GM12891 (cell line): ENCODE measurements at regions not wholly inside any gene's neighbourhood (a gene's known extent, or its start where the extent isn't known, plus 50 kb on each side); places are given as distances from the start of the nearest gene placed in this dataset.
"Not testable (repeated sequence)": the region's sequence is repeated elsewhere in the genome, so short reads cannot be mapped to it uniquely, and the experiment has no call there.

Source experiments
- DNase-seq: peaks from one replicate; pipeline ENCODE4 v3.0.0; 2011; ENCODE audit warnings: low spot score; ENCODE audit not compliant: insufficient read length
- FAIRE-seq: peaks from 2 replicates; lab custom pipeline; 2011; peaks lifted over from hg19 to GRCh38; lab: Jason Lieb, UNC
- PAX5 ChIP-seq: IDR thresholded peaks from 2 replicates; pipeline ENCODE4 v1.6.1; 2011; ENCODE audit warnings: low read length, moderate library complexity, mild to moderate bottlenecking; ENCODE audit not compliant: insufficient read depth, severe bottlenecking
- POLR2A ChIP-seq: IDR thresholded peaks from 2 replicates; pipeline ENCODE4 v1.6.1; 2011; ENCODE audit warnings: low read depth, low read length, control low read depth
- POLR2AphosphoS5 ChIP-seq: IDR thresholded peaks from 2 replicates; pipeline ENCODE4 v1.6.1; 2011; ENCODE audit warnings: low read depth, low read length, control low read depth
- POU2F2 ChIP-seq: IDR thresholded peaks from 2 replicates; pipeline ENCODE4 v1.6.1; 2011; ENCODE audit warnings: low read depth, mild to moderate bottlenecking, control low read depth, low read length, moderate library complexity
- SPI1 ChIP-seq: IDR thresholded peaks from 2 replicates; pipeline ENCODE4 v1.6.1; 2011; ENCODE audit warnings: low read depth, low read length, control low read depth
- TAF1 ChIP-seq: IDR thresholded peaks from 2 replicates; pipeline ENCODE4 v1.6.1; 2011; ENCODE audit warnings: low read depth, low read length, control low read depth

DNA sequence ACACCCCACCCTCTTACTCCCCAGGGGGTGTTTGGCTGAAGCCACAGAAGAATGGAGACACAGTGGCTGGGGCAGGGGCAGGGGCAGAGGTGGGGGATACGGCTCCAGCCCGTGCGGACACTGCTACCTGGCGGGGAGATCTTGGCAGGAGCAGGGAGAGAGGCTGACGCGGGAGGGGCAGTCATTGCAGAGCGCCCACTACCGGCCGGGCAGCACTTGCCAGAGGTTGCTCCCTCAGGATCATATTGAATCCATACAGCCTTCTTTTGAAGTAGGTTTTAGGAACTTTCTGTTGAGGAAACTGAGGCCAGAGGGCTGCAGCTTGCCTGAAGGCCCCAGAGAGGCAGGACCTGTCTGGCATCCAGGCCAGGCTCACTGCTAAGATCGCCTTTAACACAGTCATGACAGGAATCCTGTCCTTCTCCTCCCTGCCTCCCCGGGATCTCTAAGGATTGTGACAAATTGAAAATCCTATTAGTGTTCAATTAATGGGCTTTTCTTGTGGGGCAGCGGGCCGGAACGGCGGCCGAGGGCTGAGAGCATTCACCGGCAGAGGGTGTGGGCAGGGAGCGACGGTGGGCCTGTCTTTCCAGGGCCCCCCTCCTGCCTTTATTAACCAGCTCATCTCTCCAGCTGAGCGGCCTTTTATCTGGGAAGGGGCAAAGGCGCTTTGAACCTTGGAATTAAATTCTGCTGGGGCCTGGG is 65.5 kb upstream of the WNT4 start:
- DNase-seq: no peak
- TF ChIP-seq SPI1 (no peak), POLR2A (no peak), POLR2AphosphoS5 (no peak), PAX5 (no peak), TAF1 (no peak), POU2F2 (no peak)
- FAIRE-seq: no peak

DNA sequence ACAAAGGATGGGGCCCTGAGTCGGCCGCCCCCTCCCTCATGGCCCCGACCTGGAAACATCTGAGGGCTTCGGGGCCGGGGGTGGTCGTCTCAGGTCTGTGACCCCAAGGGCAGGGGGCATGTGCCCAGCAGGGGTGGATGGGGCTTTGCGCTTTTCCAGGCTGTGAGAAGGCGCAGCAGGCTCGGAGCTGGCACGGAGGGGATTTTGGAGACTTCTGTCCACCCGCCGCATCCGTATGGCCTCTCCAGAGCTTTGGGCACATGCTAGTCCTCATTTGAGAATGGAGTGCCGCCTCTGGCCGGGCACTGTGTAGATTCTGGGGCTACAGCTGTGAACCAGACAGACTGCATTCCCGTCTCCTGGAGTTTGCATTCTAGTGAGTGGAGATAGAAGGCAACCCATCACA is 66.1 kb upstream of the WNT4 start:
- DNase-seq: no peak

DNA sequence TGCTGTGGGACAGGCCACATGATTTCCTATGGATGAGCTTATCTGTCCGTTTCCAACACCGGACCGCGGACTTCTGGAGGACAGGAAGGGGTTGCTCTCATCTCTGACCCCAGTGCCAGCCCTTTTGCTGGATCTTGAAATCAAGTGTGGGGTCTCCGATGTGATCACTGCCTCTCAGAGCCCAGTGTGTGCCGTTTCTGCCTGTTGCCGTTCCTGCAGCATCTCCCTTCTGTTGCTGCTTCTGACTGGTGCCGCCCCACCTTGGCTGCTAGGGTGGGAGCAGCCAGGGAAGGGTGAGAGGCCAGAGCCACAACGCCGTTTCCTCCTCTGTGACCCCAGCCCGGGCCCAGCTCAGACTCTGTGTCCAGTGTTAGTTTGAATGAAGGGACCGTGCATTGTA is 67.3 kb upstream of the WNT4 start:
- DNase-seq (no peak), FAIRE-seq (no peak)
- no peak for TF ChIP-seq POLR2AphosphoS5
- TF ChIP-seq POU2F2: no peak
- no peak for TF ChIP-seq TAF1
- no peak for TF ChIP-seq POLR2A
- no peak for TF ChIP-seq SPI1
- TF ChIP-seq PAX5: no peak

More for the DNA sequence above, 66.1 kb upstream of the WNT4 start:
- no peak for TF ChIP-seq POLR2A
- no peak for TF ChIP-seq TAF1
- TF ChIP-seq POU2F2: no peak
- TF ChIP-seq POLR2AphosphoS5: no peak
- TF ChIP-seq SPI1: no peak
- TF ChIP-seq PAX5: no peak
- FAIRE-seq: no peak

DNA sequence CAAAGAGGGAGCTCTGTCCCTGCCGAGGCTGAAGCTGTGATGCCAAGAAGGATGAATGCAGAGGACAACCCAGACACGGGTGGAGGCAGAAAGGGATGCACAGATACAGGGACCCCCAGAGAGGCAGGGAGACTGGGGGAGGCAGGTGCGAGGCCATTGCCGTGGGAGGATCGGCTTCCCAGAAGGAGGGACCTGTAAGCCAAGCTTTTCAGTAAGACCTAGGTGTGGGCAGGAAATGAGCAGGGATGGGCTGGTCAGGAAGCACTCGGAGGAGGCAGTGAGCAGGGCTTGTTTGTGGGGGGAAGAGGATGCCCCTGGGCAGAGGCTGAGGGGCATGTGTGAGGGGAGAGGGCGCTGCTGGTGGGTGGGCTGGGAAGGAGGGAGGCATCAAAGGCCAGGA is 67.7 kb upstream of the WNT4 start:
- no peak for FAIRE-seq
- no peak for TF ChIP-seq POU2F2
- TF ChIP-seq POLR2A: no peak
- TF ChIP-seq PAX5: no peak
- TF ChIP-seq POLR2AphosphoS5: no peak
- no peak for TF ChIP-seq TAF1
- no peak for TF ChIP-seq SPI1

DNA sequence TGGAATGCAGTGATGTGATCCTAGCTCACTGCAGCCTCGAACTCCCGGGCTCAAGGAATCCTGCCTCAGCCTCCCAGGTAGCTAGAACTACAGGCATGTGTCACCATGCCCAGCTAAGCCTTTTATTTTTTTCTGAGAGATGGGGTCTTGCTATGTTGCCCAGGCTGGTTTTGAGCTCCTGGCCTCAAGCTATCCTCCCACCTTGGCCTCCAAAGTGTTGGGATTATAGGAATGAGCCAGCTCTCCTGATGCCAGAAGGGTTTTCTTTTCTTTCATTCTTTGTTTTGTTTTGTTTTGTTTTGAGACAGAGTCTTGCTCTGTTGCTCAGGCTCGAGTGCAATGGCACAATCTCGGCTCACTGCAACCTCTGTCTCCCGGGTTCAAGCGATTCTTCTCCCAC is 68.6 kb upstream of the WNT4 start:
- not testable (repeated sequence) for FAIRE-seq, DNase-seq

More for the DNA sequence above, 67.7 kb upstream of the WNT4 start:
- DNase-seq: no peak

DNA sequence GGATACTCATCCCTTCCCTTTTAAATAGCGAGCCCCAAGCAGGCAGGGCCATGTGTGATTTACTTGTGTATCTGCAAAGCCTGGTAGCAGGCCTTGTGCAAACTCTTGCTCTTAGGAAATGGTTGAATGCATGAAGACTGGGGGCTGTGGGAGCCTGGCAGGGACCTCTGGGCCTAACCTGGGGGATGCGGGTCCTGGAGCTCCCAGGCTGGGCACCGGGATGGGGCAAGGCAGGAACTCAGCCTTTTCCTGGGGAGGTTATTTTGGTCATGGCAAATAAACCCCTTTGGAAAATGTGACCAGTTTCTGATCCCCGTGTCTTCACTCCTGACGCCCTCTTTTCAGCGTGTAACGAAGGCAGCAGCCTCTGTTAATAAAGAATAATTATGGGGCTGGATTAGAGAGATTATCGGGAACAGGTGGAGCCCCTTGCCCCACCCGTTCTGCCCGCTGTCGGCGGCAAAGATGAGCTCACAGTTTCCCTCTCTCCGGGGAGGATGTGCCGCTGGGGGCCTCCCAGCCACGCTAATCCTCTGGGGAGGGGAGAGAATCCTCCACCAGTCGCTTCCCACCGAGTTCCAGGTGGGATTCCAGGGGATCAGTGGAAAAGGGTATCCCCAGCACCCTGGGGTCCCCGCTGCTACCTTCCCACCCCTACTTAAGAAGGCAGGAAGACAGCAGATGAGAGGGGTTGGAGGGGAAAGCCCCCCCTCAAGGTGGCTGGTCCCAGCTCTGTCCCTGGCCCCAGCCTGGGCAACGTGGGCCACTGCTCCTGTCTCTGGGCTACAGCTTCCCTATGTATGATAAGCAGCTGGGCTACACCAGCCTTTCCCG is 69.7 kb upstream of the WNT4 start:
- TF ChIP-seq POLR2AphosphoS5: no peak
- TF ChIP-seq POLR2A: no peak
- no peak for TF ChIP-seq POU2F2
- no peak for TF ChIP-seq SPI1
- no peak for TF ChIP-seq TAF1
- no peak for TF ChIP-seq PAX5
- DNase-seq (no peak), FAIRE-seq (no peak)

DNA sequence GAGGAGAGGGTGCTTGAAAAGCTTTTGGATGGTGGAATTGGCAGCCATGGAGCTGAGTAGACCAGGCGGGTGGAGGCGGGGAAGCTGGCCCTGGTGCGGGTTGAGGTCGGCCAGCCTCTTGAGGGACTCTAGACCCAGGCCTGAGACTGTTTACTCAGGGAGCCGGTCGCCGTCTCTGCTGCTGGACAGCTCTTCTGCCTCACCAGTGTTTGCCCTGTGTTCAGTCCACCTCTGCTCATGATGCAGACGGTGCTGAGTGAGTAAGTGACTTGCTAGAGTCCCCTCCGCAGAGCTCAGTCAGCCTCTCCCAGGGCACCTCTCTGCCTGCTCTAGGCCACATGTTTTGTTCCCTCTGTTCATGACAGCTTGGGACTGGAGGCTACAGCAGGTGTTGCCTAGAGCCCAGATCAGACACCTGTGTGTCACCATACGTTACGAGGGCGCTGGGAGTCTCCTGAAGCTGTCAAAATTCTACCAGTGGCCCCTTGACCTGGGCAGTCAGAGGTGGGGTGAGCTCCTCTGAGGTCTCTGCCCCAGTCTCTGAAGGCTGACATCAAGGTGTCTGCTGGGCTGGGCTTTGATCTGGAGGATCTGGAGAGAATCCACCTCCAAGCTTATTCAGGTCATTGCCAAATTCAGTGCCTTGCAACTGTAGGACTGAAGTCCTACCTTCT is 73.5 kb upstream of the WNT4 start:
- FAIRE-seq (no peak), DNase-seq (no peak)
- TF ChIP-seq POU2F2 (no peak), SPI1 (no peak), POLR2AphosphoS5 (no peak), POLR2A (no peak), PAX5 (no peak), TAF1 (no peak)

DNA sequence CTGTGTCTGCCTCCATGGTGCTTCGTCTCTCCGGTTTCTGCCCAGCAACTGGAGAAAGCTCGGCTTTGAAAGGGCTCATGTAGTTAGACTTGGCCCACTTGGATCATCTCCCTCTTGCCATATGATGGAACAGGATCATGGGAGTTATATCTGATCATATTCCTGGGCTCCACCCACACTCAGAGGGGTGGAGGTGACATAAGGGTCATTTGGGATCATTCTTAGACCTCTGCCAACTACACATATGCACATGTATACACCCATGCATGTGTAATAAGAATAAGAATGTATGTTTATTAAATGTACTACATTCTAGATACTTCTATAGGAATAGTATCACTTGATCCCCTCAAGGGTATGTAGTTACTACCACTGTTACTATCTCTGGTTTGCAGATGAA is 74.1 kb upstream of the WNT4 start:
- no peak for DNase-seq
- no peak for FAIRE-seq
- TF ChIP-seq POU2F2 (no peak), TAF1 (no peak), SPI1 (no peak), POLR2A (no peak), PAX5 (no peak), POLR2AphosphoS5 (no peak)

DNA sequence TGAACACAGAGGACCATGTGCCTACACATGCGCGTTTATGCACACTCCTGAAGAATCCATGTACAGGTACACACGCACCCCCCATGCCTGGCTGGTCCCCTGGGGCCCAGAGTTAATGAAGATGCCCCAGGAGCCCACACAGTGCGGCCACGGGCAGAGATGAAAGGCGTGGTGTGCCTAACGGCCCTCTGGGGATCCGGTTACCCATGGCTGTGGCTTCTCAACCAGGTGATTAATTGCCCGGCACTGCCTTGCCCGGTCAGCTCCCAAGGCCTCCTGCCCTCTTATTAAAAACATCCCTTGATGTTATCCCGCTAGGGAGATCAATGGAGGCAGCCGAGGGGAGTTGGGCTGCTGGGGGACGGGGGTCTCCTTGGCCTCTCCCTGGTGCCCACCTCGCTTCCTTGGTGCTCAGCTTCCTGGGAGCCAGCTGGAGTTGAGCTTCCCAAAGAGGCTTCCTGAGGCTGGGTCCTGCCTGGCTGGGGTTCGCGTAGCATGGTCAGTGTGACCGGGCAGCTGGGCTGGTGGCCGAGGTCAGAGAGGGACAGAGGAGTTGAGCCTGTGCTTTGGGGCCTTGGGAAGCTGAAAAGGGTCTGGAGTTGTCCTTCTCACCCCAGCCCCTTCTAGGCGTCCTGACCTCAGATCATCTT is 75.0 kb upstream of the WNT4 start:
- no peak for FAIRE-seq
- DNase-seq: no peak
- no peak for TF ChIP-seq TAF1
- no peak for TF ChIP-seq POLR2AphosphoS5
- no peak for TF ChIP-seq POU2F2
- TF ChIP-seq POLR2A: no peak
- TF ChIP-seq SPI1: no peak
